Urinary bladder (tissue), 3 donors: ENCODE measurements at regions not wholly inside any gene's neighbourhood (a gene's known extent, or its start where the extent isn't known, plus 50 kb on each side); places are given as distances from the start of the nearest gene placed in this dataset.

Source experiments
- DNase-seq: peaks from one replicate; pipeline ENCODE4 v3.0.0-alpha.2; 2015; ENCODE audit errors: extremely low spot score
- H3K27ac ChIP-seq: one replicate; pipeline ENCODE4 v1.5.1; 2013; ENCODE audit warnings: low read depth, mild to moderate bottlenecking, moderate library complexity
- H3K36me3 ChIP-seq: one replicate; pipeline ENCODE4 v1.6.1; 2013; ENCODE audit warnings: mild to moderate bottlenecking, moderate library complexity; ENCODE audit not compliant: insufficient read depth
- H3K4me1 ChIP-seq: one replicate; pipeline ENCODE4 v1.6.1; 2013; ENCODE audit warnings: mild to moderate bottlenecking, moderate library complexity; ENCODE audit not compliant: insufficient read depth
- H3K4me3 ChIP-seq: one replicate; pipeline ENCODE4 v1.5.1; 2013; ENCODE audit warnings: low read depth, low read length
- WGBS: extraction: QIAGEN DNeasy Blood & Tissue Kit; methylation state at CpG from one replicate; pipeline ENCODE4 v1.1.7; 2013; 5-methylcytosine and 5-hydroxymethylcytosine counted together
- donor health status: healthy with polysubstance abuse.
- donor health status: healthy.

- Histone ChIP-seq H3K4me1 (no peaks in the 10 kb centered on the region), H3K4me3 (no peak overlapping the region), H3K36me3 (no peaks in the 10 kb centered on the region), H3K27ac (no peak overlapping the region)
- DNase-seq = no peak
- WGBS = 48% methylated on average over 2 of the region's 2 CpGs
Observed at GRCh38 chr18:11245879-11246278, 96.5 kb upstream of the PIEZO2 start.

GRCh38 chr18:11237484-11237883, 88.1 kb upstream of the PIEZO2 start:
- no peak overlapping the region for H3K4me3 ChIP-seq
- H3K4me1 ChIP-seq = no peaks in the 10 kb centered on the region
- H3K36me3 ChIP-seq = no peaks in the 10 kb centered on the region
- no peak for DNase-seq
- WGBS = 77% methylated on average over 2 of the region's 2 CpGs
- H3K27ac ChIP-seq = no peak overlapping the region

GRCh38 chr18:11237066-11237465, 87.7 kb upstream of the PIEZO2 start:
- no peaks in the 10 kb centered on the region for H3K4me1 ChIP-seq
- 81% methylated on average over 1 of the region's 1 CpG for WGBS
- no peaks in the 10 kb centered on the region for H3K36me3 ChIP-seq
- DNase-seq = no peak
- H3K27ac ChIP-seq = no peak overlapping the region
- H3K4me3 ChIP-seq = no peak overlapping the region

GRCh38 chr18:11224153-11224552, 74.8 kb upstream of the PIEZO2 start:
- 64% methylated on average over 7 of the region's 7 CpGs for WGBS

GRCh38 chr18:11219571-11219970, 70.2 kb upstream of the PIEZO2 start:
- Histone ChIP-seq H3K4me3 (no peak overlapping the region), H3K27ac (no peak overlapping the region), H3K4me1 (no peaks in the 10 kb centered on the region), H3K36me3 (no peaks in the 10 kb centered on the region)
- 73% methylated on average over 1 of the region's 1 CpG for WGBS
- no peak for DNase-seq

More at GRCh38 chr18:11224153-11224552, 74.8 kb upstream of the PIEZO2 start:
- no peak overlapping the region for H3K4me3 ChIP-seq
- no peaks in the 10 kb centered on the region for H3K36me3 ChIP-seq
- no peak overlapping the region for H3K27ac ChIP-seq
- no peaks in the 10 kb centered on the region for H3K4me1 ChIP-seq
- no peak for DNase-seq

GRCh38 chr18:11215216-11215615, 65.8 kb upstream of the PIEZO2 start:
- 28% methylated on average over 4 of the region's 4 CpGs for WGBS
- Histone ChIP-seq H3K27ac (no peak overlapping the region), H3K4me1 (no peaks in the 10 kb centered on the region), H3K4me3 (no peak overlapping the region), H3K36me3 (no peaks in the 10 kb centered on the region)
- no peak for DNase-seq

- Histone ChIP-seq H3K27ac (no peak overlapping the region), H3K4me1 (no peaks in the 10 kb centered on the region), H3K36me3 (no peaks in the 10 kb centered on the region), H3K4me3 (no peak overlapping the region)
- no peak for DNase-seq
- 60% methylated on average over 3 of the region's 3 CpGs for WGBS
Observed at GRCh38 chr18:11204020-11204419, 54.7 kb upstream of the PIEZO2 start.

- Histone ChIP-seq H3K4me1 (no peaks in the 10 kb centered on the region), H3K4me3 (no peak overlapping the region), H3K27ac (no peak overlapping the region), H3K36me3 (no peaks in the 10 kb centered on the region)
- DNase-seq = no peak
- WGBS = 68% methylated on average over 3 of the region's 3 CpGs
Observed at GRCh38 chr18:11199477-11199876, 50.1 kb upstream of the PIEZO2 start.
